ENCODE measurements at regions not wholly inside any gene's neighbourhood (a gene's known extent, or its start where the extent isn't known, plus 50 kb on each side); places are given as distances from the start of the nearest gene placed in this dataset.
"Not testable (repeated sequence)": the region's sequence is repeated elsewhere in the genome, so short reads cannot be mapped to it uniquely, and the experiment has no call there.

DNA sequence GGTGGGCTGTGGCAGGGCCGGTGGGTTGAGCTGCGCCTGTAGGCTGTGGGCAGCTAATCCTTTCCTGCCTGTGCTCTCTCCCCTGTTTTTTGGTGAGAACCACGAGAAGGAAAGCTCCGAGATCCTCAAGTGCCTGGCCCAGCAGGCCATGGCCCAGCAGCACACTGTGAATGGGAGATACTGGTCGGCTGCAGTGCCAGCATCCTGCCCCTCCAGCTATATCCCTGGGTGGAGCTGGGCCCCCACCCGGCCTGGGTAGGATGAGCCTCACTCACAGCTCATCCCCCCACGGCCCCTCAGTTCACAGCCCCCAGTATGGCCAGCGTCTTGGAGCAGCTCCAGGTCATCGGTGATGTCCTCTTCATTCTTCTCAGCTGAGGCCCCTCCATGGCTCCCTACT lies 164.4 kb upstream of the ZNF267 start:
- Mint-ChIP-seq H3K27ac (no peak overlapping the region), H3K4me1 (ENCODE audit: low read depth) (peaks cover 35% of the 10 kb centered on the region), H3K9me3 (ENCODE audit: low read depth) (no peaks in the 10 kb centered on the region), H3K27me3 (no peaks in the 10 kb centered on the region), H3K36me3 (no peaks in the 10 kb centered on the region), H3K4me3 (no peak overlapping the region)

DNA sequence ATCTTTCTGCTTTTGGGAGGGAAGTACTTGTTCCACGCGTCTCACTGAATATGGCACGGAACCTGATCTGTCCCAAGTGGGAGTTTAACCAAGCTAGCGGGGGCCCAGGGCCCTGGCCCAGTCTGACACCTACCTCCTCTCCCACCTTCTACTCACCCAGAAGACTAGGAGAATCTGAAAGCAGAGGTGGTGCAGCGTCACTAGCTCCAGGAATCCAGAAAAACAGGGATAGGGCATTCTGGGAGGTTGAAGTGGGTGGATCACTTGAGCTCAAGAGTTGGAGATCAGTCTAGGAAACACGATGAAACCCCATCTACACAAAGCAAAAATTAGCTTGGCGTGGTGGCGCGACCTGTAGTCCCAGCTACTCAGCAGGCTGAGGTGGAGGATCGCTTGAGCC lies 163.5 kb upstream of the ZNF267 start:
- Mint-ChIP-seq H3K36me3 (peaks cover 4% of the 10 kb centered on the region), H3K9me3 (ENCODE audit: low read depth) (no peaks in the 10 kb centered on the region), H3K4me1 (ENCODE audit: low read depth) (peaks cover 44% of the 10 kb centered on the region), H3K4me3 (no peak overlapping the region), H3K27ac (no peak overlapping the region), H3K27me3 (no peaks in the 10 kb centered on the region)

GRCh38 chr16:31710880-31711279 lies 162.7 kb upstream of the ZNF267 start:
- H3K9me3 Mint-ChIP-seq (ENCODE audit: low read depth) = no peaks in the 10 kb centered on the region
- H3K4me1 Mint-ChIP-seq (ENCODE audit: low read depth) = peaks cover 52% of the 10 kb centered on the region
- no peaks in the 10 kb centered on the region for H3K27me3 Mint-ChIP-seq
- H3K27ac Mint-ChIP-seq = no peak overlapping the region
- no peak overlapping the region for H3K4me3 Mint-ChIP-seq
- H3K36me3 Mint-ChIP-seq = peaks cover 4% of the 10 kb centered on the region

DNA sequence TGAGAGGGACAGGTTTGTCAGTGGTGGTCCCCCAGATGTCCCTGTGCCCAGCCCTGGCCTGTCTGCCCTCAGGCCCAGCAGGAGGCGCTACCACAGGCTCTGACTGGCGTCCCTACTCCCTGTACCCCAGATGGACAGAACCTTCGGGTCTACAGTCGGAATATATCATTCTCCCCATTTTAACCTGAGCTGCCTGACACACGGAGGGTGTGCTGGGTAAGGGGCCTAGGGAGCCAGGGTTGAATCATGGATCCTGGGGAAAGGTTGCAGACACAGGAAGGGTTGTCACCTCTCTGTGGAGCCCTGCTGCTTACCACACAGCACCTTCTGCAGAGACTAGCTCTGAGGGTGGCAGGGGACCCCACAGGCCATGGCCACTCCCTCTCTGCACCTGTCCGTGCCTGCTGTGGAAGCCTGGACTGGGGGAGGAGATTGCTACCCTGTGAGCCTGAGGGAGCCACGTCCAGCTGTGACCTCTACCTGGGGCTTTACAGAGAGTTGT lies 162.2 kb upstream of the ZNF267 start:
- Mint-ChIP-seq H3K4me3 (no peak overlapping the region), H3K27ac (no peak overlapping the region), H3K27me3 (no peaks in the 10 kb centered on the region), H3K4me1 (ENCODE audit: low read depth) (peaks cover 56% of the 10 kb centered on the region), H3K36me3 (peaks cover 4% of the 10 kb centered on the region), H3K9me3 (ENCODE audit: low read depth) (no peaks in the 10 kb centered on the region)

DNA sequence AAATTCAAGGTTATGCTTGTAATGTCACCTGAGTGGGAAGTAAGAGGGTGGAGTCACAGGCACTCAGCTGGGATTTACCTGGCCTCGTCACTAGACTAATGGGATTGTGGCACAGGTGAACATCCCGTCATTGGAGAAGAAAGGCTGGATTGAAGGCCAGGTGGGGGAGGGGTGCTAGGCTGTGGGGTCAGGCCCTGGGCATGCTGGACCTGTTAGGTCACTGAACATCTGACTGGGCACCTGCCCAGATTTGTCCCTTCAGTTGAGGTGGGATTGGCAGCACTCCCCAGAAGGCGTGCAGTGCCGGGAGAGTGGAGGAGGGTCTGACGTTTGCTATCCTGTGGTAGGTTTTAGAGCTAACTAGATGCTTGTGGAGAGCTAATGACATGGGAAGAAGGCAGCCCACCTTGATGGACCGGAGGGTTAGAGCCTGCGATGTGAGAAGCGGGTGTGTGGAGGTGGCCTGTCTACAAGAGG lies 161.5 kb upstream of the ZNF267 start:
- peaks cover 4% of the 10 kb centered on the region for H3K36me3 Mint-ChIP-seq
- no peaks in the 10 kb centered on the region for H3K9me3 Mint-ChIP-seq (ENCODE audit: low read depth)
- peaks cover 62% of the 10 kb centered on the region for H3K4me1 Mint-ChIP-seq (ENCODE audit: low read depth)
- no peak overlapping the region for H3K27ac Mint-ChIP-seq
- H3K4me3 Mint-ChIP-seq = peak overlapping the region; percentile 48
- H3K27me3 Mint-ChIP-seq = no peaks in the 10 kb centered on the region

GRCh38 chr16:31713071-31713944 lies 160.3 kb upstream of the ZNF267 start:
- peaks cover 7% of the 10 kb centered on the region for H3K36me3 Mint-ChIP-seq

DNA sequence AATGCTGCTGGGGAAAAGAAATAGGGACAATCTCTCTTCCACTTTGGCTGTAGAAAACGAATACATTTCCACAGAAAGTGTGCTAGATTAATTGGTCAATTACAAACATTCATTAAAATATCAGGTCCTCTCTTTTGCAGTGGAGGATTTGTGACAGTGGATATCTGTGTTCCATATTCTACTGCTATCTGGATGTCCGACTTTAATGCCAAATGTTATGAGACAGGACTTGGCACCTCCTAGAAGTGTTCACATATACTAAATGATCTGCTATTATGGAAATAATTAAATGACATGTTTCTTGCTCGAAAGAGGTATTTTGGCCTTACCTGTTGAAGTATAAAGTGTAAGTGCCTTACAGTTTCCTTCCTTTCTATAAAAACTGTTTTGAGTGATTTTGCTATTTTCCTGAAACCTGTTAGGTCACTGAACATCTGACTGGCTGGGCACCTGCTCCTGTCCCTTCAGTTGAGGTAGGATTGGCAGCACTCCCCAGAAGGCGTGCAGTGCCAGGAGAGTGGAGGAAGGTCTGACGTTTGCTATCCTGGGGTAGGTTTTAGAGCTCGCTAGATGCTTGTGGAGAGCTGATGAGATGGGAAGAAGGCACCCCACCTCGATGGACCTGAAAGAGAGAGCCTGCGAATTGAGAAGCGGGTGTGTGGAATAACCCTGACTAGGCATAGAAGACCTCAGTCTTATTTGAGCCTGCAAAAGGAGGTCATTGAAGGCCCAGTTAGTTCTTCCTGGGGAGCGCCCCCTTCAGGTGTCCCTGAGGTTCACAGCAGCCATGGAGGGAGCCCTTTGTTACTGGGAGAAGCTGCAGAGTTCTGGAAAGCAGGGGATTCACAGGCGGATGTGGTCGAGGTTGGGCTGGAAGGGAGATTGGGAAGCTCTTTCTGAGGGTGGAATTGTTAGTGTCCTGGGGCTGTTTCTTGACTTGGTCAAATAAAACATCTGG lies 159.4 kb upstream of the ZNF267 start:
- no peaks in the 10 kb centered on the region for H3K9me3 Mint-ChIP-seq (ENCODE audit: low read depth)
- peaks cover 12% of the 10 kb centered on the region for H3K36me3 Mint-ChIP-seq
- no peaks in the 10 kb centered on the region for H3K27me3 Mint-ChIP-seq
- H3K4me1 Mint-ChIP-seq (ENCODE audit: low read depth) = peaks cover 61% of the 10 kb centered on the region
- peak overlapping the region; percentile 98 for H3K4me3 Mint-ChIP-seq
- H3K27ac Mint-ChIP-seq = peak overlapping the region; percentile 72

More at GRCh38 chr16:31713071-31713944, 160.3 kb upstream of the ZNF267 start:
- H3K27ac Mint-ChIP-seq = peak overlapping the region; percentile 99
- H3K27me3 Mint-ChIP-seq = no peaks in the 10 kb centered on the region
- H3K9me3 Mint-ChIP-seq (ENCODE audit: low read depth) = no peaks in the 10 kb centered on the region
- H3K4me1 Mint-ChIP-seq (ENCODE audit: low read depth) = peaks cover 62% of the 10 kb centered on the region
- peak overlapping the region; percentile 98 for H3K4me3 Mint-ChIP-seq

GRCh38 chr16:31714903-31715504 lies 158.6 kb upstream of the ZNF267 start:
- peak overlapping the region; percentile 98 for H3K4me3 Mint-ChIP-seq
- H3K4me1 Mint-ChIP-seq (ENCODE audit: low read depth) = peaks cover 58% of the 10 kb centered on the region
- H3K36me3 Mint-ChIP-seq = peaks cover 12% of the 10 kb centered on the region
- H3K27ac Mint-ChIP-seq = peak overlapping the region; percentile 72
- H3K9me3 Mint-ChIP-seq (ENCODE audit: low read depth) = no peaks in the 10 kb centered on the region
- H3K27me3 Mint-ChIP-seq = no peaks in the 10 kb centered on the region

DNA sequence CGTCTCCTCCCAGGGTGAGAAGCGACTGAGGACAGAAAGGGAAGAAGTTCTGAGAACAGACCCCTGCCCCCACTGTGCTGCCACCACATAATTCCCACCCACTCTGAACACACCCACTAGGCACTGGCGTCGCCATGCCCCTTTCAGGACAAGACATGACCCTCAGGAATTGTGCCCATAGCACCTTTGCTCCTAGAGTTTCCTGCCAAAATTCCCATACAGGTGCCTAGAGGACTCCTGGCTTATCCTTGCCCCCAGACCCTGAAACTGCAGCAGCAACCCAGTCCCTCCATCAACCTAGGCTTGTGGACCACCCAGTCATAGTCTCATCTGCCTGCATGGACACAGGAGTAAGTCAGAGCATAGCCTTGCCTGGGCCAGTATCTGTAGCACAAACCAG lies 157.7 kb upstream of the ZNF267 start:
- Mint-ChIP-seq H3K27me3 (no peaks in the 10 kb centered on the region), H3K4me1 (ENCODE audit: low read depth) (peaks cover 63% of the 10 kb centered on the region), H3K9me3 (ENCODE audit: low read depth) (peaks cover 3% of the 10 kb centered on the region), H3K4me3 (peak overlapping the region; percentile 98), H3K27ac (no peak overlapping the region), H3K36me3 (peaks cover 15% of the 10 kb centered on the region)

- Mint-ChIP-seq H3K4me1 (ENCODE audit: low read depth) (peaks cover 50% of the 10 kb centered on the region), H3K4me3 (no peak overlapping the region), H3K27ac (no peak overlapping the region), H3K36me3 (peaks cover 31% of the 10 kb centered on the region), H3K9me3 (ENCODE audit: low read depth) (peaks cover 3% of the 10 kb centered on the region), H3K27me3 (no peaks in the 10 kb centered on the region)
These were observed 154.6 kb upstream of the ZNF267 start for GRCh38 chr16:31718998-31719397.

DNA sequence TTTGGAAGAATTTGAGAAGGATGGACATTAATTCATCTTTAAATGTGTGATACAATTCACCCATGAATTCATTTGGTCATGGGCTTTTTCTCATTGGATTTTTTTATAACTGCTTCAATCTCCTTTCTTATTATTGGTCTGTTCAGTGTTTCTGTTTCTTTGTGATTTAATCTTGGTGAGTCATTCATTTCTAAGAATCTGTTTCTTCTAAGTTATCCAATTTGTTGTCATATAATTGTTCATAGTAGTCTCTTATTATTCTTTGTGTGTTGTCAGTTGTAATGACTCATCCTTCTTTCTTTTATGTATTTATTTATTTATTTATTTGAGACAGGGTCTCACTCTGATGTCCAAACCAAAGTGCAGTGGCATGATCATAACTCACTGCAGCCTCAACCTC lies 146.1 kb upstream of the ZNF267 start:
- no peak overlapping the region for H3K27ac Mint-ChIP-seq
- peaks cover 75% of the 10 kb centered on the region for H3K36me3 Mint-ChIP-seq
- H3K4me3 Mint-ChIP-seq = no peak overlapping the region
- H3K9me3 Mint-ChIP-seq (ENCODE audit: low read depth) = peaks cover 28% of the 10 kb centered on the region
- peaks cover 13% of the 10 kb centered on the region for H3K4me1 Mint-ChIP-seq (ENCODE audit: low read depth)
- no peaks in the 10 kb centered on the region for H3K27me3 Mint-ChIP-seq

- Mint-ChIP-seq H3K27ac (no peak overlapping the region), H3K36me3 (peaks cover 83% of the 10 kb centered on the region), H3K9me3 (ENCODE audit: low read depth) (peaks cover 55% of the 10 kb centered on the region), H3K4me1 (ENCODE audit: low read depth) (peaks cover 3% of the 10 kb centered on the region), H3K4me3 (no peak overlapping the region), H3K27me3 (no peaks in the 10 kb centered on the region)
These were observed 139.3 kb upstream of the ZNF267 start for GRCh38 chr16:31734265-31734664.

DNA sequence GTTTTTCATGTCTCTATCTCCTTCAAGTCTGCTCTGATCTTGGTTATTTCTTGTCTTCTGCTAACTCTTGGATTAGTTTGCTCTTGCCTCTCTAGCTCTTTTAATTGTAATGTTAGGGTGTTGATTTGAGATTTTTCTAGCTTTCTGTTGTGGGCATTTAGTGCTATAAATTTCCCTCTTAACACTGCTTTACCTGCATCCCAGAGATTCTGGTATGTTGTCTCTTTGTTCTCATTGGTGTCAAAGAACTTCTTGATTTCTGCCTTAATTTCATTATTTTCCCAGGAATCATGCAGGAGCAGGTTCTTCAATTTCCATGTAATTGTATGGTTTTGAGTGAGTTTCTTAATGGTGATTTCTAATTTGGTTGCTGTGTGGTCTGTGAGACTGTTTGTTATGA lies 128.5 kb upstream of the ZNF267 start:
- not testable (repeated sequence) for H3K27ac Mint-ChIP-seq; H3K4me1 Mint-ChIP-seq (ENCODE audit: low read depth); H3K4me3 Mint-ChIP-seq; H3K27me3 Mint-ChIP-seq
- Mint-ChIP-seq H3K36me3 (peaks cover 83% of the 10 kb centered on the region), H3K9me3 (ENCODE audit: low read depth) (peaks cover 49% of the 10 kb centered on the region)

DNA sequence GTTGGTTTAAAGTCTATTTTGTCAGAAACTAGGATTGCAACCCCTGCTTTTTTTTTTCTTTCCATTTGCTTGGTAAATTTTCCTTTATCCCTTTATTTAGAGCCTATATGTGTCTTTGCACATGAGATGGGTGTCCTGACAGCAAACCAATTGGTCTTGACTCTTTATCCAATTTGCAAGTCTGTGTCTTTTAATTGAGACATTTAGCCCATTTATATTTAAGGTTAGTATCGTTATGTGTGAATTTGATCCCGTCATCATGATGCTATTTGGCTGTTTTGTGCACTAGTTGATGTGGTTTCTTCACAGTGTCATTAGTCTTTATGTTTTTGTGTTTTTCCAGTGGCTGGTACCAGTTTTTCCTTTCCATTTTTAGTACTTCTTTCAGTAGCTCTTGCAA lies 127.7 kb upstream of the ZNF267 start:
- Mint-ChIP-seq H3K27me3 (no peaks in the 10 kb centered on the region), H3K4me3 (no peak overlapping the region), H3K4me1 (ENCODE audit: low read depth) (no peaks in the 10 kb centered on the region), H3K36me3 (peaks cover 82% of the 10 kb centered on the region), H3K9me3 (ENCODE audit: low read depth) (peaks cover 45% of the 10 kb centered on the region), H3K27ac (no peak overlapping the region)
